Naive B cell (primary cell): ENCODE measurements at regions not wholly inside any gene's neighbourhood (a gene's known extent, or its start where the extent isn't known, plus 50 kb on each side); places are given as distances from the start of the nearest gene placed in this dataset.
A peak's percentile ranks its signal among the peaks of the same experiment; 100 is the strongest.
"Not testable (repeated sequence)": the region's sequence is repeated elsewhere in the genome, so short reads cannot be mapped to it uniquely, and the experiment has no call there.

Source experiments
- ATAC-seq, 2 donors: fragments of 150-1000 bp; cut with Tn5 transposase; 2 replicates each; pipeline ENCODE4 v1.10.0; 2021; ENCODE audit warnings: low read depth in 2 of 2, mild to moderate bottlenecking in 2 of 2, moderate library complexity in 2 of 2
- DNase-seq: peaks from one replicate; pipeline ENCODE4 v3.0.0; 2022
- H3K27ac Mint-ChIP-seq, 6 donors: one replicate each; pipeline ENCODE4 v1.8.0; 2020 to 2022; ENCODE audit warnings: mild to moderate bottlenecking in 6 of 6, mixed read lengths in 6 of 6, moderate library complexity in 5 of 6, inconsistent platforms in 2 of 6
- H3K27me3 Mint-ChIP-seq, 3 donors: one replicate each; pipeline ENCODE4 v1.8.0; 2021 to 2022; ENCODE audit warnings: mixed read lengths in 3 of 3, mild to moderate bottlenecking in 1 of 3
- H3K36me3 Mint-ChIP-seq, 2 donors: one replicate each; pipeline ENCODE4 v1.8.0; 2020 to 2022; ENCODE audit warnings: mixed read lengths in 2 of 2, inconsistent platforms in 1 of 2, mild to moderate bottlenecking in 1 of 2
- H3K4me1 Mint-ChIP-seq, 3 donors: one replicate each; pipeline ENCODE4 v1.8.0; 2020 to 2022; ENCODE audit warnings: mixed read lengths in 3 of 3, inconsistent platforms in 1 of 3, mild to moderate bottlenecking in 1 of 3, moderate library complexity in 1 of 3
- H3K4me3 Mint-ChIP-seq, 8 donors: one replicate each; pipeline ENCODE4 v1.8.0; 2020 to 2022; ENCODE audit warnings: mild to moderate bottlenecking in 8 of 8, mixed read lengths in 8 of 8, moderate library complexity in 8 of 8, inconsistent platforms in 2 of 8
- H3K9me3 Mint-ChIP-seq, 7 donors: one replicate each; pipeline ENCODE4 v1.8.0; 2020 to 2022; ENCODE audit warnings: mixed read lengths in 7 of 7, mild to moderate bottlenecking in 5 of 7, inconsistent platforms in 2 of 7, moderate library complexity in 1 of 7

DNA sequence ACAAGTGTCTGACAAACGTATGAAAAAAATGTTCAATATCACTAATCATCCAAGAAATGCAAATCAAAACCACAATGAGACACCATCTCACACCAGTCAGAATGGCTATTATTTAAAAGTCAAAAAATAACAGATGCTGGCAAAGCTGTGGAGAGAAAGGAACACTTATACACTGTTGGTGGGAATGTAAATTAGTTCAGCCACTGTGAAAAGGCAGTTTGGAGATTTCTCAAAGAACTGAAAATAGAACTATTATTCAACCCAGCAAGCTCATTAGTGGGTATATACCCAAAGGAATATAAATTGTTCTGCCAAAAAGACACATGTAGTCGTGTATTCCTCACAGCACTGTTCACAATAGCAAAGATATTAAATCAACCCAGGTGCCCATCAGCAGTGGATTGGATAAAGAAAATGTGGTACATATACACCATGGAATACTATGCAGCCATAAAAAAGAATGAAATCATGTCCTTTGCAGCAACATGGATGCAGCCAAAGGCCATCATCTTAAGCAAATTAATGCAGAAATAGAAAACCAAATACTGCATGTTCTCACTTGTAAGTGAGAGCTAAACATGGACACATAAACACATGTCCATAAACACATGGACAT is 251.3 kb downstream of the UACA start:
- DNase-seq, H3K27ac Mint-ChIP-seq, H3K4me1 Mint-ChIP-seq, ATAC-seq: not testable (repeated sequence)
- peak overlapping the region in 1 of 8 donors; percentile 8 for H3K4me3 Mint-ChIP-seq
- peaks cover 9 to 30% (median 27%) of the 10 kb centered on the region in 7 donors for H3K9me3 Mint-ChIP-seq
- peaks cover 9 to 14% of the 10 kb centered on the region in 2 donors for H3K36me3 Mint-ChIP-seq
- H3K27me3 Mint-ChIP-seq = peaks cover 2 to 21% (median 14%) of the 10 kb centered on the region in 3 donors

DNA sequence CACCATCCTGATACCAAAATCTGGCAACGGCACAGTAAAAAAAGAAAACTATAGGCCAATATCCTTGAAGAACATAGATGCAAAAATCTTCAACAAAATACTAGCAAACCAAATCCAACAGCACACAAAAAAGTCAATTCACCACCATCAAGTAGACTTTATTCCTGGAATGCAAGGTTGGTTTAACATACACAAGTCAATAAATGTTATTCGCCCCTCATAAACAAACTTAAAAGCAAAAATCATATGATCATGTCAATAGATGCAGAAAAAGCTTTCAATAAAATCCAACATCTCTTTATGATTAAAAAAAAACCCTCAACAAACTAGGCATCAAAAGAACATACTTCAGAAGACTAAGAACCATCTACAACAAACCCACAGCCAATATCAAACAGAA is 252.9 kb downstream of the UACA start:
- Mint-ChIP-seq H3K4me3 (peak overlapping the region in 1 of 8 donors; percentile 10), H3K27me3 (peaks cover 0 to 17% (median 11%) of the 10 kb centered on the region in 3 donors), H3K36me3 (peaks cover 9 to 14% of the 10 kb centered on the region in 2 donors), H3K27ac (peak overlapping the region in 1 of 6 donors; percentile 20), H3K4me1 (peaks cover 8 to 13% (median 10%) of the 10 kb centered on the region in 3 donors), H3K9me3 (peaks cover 9 to 30% (median 27%) of the 10 kb centered on the region in 7 donors)
- ATAC-seq (no peak), DNase-seq (no peak)

DNA sequence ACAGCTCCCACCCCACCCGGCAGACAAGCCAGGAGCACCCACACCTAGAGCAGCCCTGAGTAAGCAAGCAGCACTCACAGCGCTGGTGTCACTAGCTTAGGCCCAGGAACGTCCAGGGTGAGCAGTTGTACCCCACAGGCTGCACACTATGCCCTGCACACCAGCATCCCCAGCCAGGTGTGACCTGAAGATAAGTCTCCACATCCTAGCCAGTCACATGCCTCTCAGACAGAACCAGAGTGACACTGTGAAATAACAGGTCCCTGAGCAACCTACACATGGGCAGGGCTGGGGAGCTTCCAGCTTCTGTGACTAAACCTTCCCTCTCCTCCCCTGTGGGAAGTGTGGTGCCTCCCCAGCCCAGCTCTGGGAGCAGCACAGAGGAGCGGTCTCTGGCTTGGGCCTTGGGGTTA is 253.6 kb downstream of the UACA start:
- no peak overlapping the region for H3K4me3 Mint-ChIP-seq
- H3K4me1 Mint-ChIP-seq = peaks cover 14 to 19% (median 17%) of the 10 kb centered on the region in 3 donors
- DNase-seq = no peak

GRCh38 chr15:70509282-70509662 is 254.1 kb downstream of the UACA start:
- DNase-seq = no peak
- Mint-ChIP-seq H3K36me3 (peaks cover 9 to 14% of the 10 kb centered on the region in 2 donors), H3K27me3 (peaks cover 0 to 7% (median 0%) of the 10 kb centered on the region in 3 donors), H3K9me3 (peaks cover 9 to 30% (median 27%) of the 10 kb centered on the region in 7 donors), H3K4me1 (peaks cover 19 to 24% (median 22%) of the 10 kb centered on the region in 3 donors), H3K27ac (peak overlapping the region in 1 of 6 donors; percentile 81), H3K4me3 (no peak overlapping the region)
- peak; percentile 25 to 35 for ATAC-seq

More for the DNA sequence above, 253.6 kb downstream of the UACA start:
- H3K9me3 Mint-ChIP-seq = peaks cover 9 to 30% (median 27%) of the 10 kb centered on the region in 7 donors
- ATAC-seq = no peak
- H3K27ac Mint-ChIP-seq = no peak overlapping the region
- H3K36me3 Mint-ChIP-seq = peaks cover 9 to 14% of the 10 kb centered on the region in 2 donors
- H3K27me3 Mint-ChIP-seq = peaks cover 0 to 10% (median 4%) of the 10 kb centered on the region in 3 donors

- peak overlapping the region in 1 of 6 donors; percentile 81 for H3K27ac Mint-ChIP-seq
- peaks cover 9 to 14% of the 10 kb centered on the region in 2 donors for H3K36me3 Mint-ChIP-seq
- peaks cover 0 to 1% (median 0%) of the 10 kb centered on the region in 3 donors for H3K27me3 Mint-ChIP-seq
- peaks cover 25 to 29% (median 27%) of the 10 kb centered on the region in 3 donors for H3K4me1 Mint-ChIP-seq
- ATAC-seq (no peak), DNase-seq (no peak)
- H3K9me3 Mint-ChIP-seq = peaks cover 9 to 30% (median 27%) of the 10 kb centered on the region in 7 donors
- peak overlapping the region in 1 of 8 donors; percentile 43 for H3K4me3 Mint-ChIP-seq
These were observed 254.6 kb downstream of the UACA start for GRCh38 chr15:70508561-70509281.

GRCh38 chr15:70507772-70508371 is 255.5 kb downstream of the UACA start:
- Mint-ChIP-seq H3K9me3 (peaks cover 9 to 30% (median 27%) of the 10 kb centered on the region in 7 donors), H3K36me3 (peaks cover 9 to 14% of the 10 kb centered on the region in 2 donors), H3K4me3 (no peak overlapping the region), H3K4me1 (peaks cover 33 to 38% (median 36%) of the 10 kb centered on the region in 3 donors), H3K27ac (no peak overlapping the region), H3K27me3 (no peaks in the 10 kb centered on the region)
- ATAC-seq (peak in 1 of 2 donors; percentile 17), DNase-seq (no peak)

GRCh38 chr15:70505936-70506912 is 257.1 kb downstream of the UACA start:
- DNase-seq (no peak), ATAC-seq (no peak)
- Mint-ChIP-seq H3K36me3 (peaks cover 9 to 14% of the 10 kb centered on the region in 2 donors), H3K4me3 (peak overlapping the region in 1 of 8 donors; percentile 65), H3K9me3 (peaks cover 9 to 20% (median 15%) of the 10 kb centered on the region in 7 donors), H3K27me3 (no peaks in the 10 kb centered on the region), H3K27ac (no peak overlapping the region), H3K4me1 (peaks cover 45 to 51% (median 47%) of the 10 kb centered on the region in 3 donors)

DNA sequence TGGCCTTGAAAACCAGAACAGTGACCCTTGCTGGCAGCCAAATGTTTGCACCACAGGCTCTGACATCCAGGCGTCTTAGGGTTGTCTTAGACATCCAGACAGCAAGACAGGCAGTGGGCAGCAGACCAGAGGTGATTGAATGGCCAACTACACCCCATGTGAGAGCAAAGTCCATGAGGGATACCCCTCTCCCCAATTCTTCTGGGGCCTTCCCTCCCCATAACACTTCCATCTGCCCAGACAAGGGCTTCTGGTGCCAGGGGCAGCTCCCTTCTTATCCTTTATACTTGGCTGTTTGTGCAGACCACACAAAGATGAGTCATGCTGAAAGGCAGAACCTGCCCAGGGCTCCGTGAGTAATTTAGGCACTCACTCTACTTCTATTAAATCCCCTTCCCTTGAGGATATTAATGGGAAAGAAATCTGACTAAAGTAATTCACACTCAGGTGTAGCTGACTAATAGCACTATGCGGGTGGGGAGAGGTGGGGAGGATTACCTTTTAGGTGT is 257.9 kb downstream of the UACA start:
- H3K27me3 Mint-ChIP-seq = no peaks in the 10 kb centered on the region
- ATAC-seq (no peak), DNase-seq (no peak)
- H3K4me1 Mint-ChIP-seq = peaks cover 46 to 53% (median 47%) of the 10 kb centered on the region in 3 donors
- peaks cover 6 to 13% (median 8%) of the 10 kb centered on the region in 7 donors for H3K9me3 Mint-ChIP-seq
- peak overlapping the region in 6 of 8 donors; percentile 4 to 86 (median 43) for H3K4me3 Mint-ChIP-seq
- H3K36me3 Mint-ChIP-seq = peaks cover 6 to 9% of the 10 kb centered on the region in 2 donors
- H3K27ac Mint-ChIP-seq = peak overlapping the region in 2 of 6 donors; percentile 30 to 74

- no peak for ATAC-seq
- Mint-ChIP-seq H3K4me1 (peaks cover 46 to 55% (median 47%) of the 10 kb centered on the region in 3 donors), H3K9me3 (peaks cover 1 to 8% (median 4%) of the 10 kb centered on the region in 7 donors), H3K27ac (peak overlapping the region in 1 of 6 donors; percentile 74), H3K36me3 (peaks cover 1 to 4% of the 10 kb centered on the region in 2 donors), H3K4me3 (peak overlapping the region in 7 of 8 donors; percentile 44 to 86 (median 65)), H3K27me3 (no peaks in the 10 kb centered on the region)
- no peak for DNase-seq
These were observed 258.4 kb downstream of the UACA start for GRCh38 chr15:70504988-70505387.

DNA sequence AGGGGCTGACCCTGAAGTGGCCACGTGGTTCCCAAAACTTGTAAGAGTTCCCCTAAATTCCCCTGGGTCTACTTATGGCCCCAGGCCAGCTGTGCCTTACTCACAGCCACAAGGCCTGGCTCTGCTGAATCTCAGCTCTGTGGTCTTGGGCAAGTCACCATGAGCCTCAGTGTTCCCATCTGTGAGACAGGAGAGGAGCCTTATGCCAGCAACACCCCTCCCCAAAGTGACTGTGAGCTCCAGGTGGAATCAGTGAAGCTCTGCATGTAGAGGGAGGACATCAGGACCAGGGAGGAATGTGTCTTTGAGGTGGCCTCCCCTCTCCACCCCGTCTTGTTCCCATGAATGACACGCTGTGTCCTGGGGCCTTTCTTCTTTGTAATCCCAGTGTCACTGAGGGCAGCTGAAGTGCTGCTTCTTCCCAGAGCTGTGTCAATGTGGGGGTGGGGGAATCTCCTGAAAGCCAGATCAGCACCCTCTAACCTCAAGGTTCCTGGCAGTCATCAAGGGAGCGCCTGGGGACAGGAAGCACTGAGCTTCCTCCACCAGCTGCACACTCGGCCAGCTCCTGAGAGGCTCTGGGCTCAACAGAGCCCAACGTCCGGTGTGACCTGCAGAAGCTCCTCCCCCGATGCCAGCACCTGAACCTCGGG is 258.9 kb downstream of the UACA start:
- DNase-seq = no peak
- Mint-ChIP-seq H3K36me3 (no peaks in the 10 kb centered on the region), H3K27me3 (peaks cover 0 to 4% (median 0%) of the 10 kb centered on the region in 3 donors), H3K27ac (peak overlapping the region in 4 of 6 donors; percentile 10 to 92 (median 75)), H3K4me3 (peak overlapping the region; percentile 43 to 86 (median 65)), H3K9me3 (peaks cover 0 to 5% (median 2%) of the 10 kb centered on the region in 7 donors), H3K4me1 (peaks cover 46 to 55% (median 47%) of the 10 kb centered on the region in 3 donors)
- ATAC-seq = peak; percentile 60 to 67

DNA sequence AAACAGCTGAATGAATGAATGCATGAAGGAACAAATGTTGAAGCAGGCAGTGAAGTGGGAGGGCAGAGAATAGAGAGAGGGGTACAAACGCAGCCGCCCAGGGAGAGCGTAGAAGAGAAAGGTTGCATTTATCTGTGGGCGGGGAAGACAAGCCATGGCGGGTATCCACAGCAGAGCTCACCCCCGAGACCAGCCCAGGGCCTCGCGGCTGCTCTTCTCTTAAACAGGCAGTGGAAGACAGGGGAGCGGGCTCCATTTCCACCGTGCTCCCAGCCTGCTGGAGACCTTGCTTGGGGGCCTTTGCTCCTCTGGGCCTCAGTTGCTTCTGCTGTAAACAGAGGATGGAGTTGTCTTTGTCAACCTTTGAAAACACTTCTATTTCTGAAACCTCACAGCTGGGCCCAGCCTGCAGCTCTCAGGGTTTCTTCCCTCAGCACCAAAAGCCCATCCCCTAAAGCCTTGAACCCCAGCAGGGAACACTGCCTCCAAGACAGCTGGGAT is 259.5 kb downstream of the UACA start:
- peaks cover 0 to 3% (median under 1%) of the 10 kb centered on the region in 7 donors for H3K9me3 Mint-ChIP-seq
- H3K4me3 Mint-ChIP-seq = peak overlapping the region in 6 of 8 donors; percentile 42 to 79 (median 68)
- no peaks in the 10 kb centered on the region for H3K36me3 Mint-ChIP-seq
- H3K4me1 Mint-ChIP-seq = peaks cover 43 to 51% (median 46%) of the 10 kb centered on the region in 3 donors
- H3K27me3 Mint-ChIP-seq = peaks cover 0 to 9% (median 0%) of the 10 kb centered on the region in 3 donors
- ATAC-seq = no peak
- DNase-seq = no peak
- H3K27ac Mint-ChIP-seq = peak overlapping the region in 5 of 6 donors; percentile 10 to 93 (median 32)
